ENCODE measurements at regions not wholly inside any gene's neighbourhood (a gene's known extent, or its start where the extent isn't known, plus 50 kb on each side); places are given as distances from the start of the nearest gene placed in this dataset.

DNA sequence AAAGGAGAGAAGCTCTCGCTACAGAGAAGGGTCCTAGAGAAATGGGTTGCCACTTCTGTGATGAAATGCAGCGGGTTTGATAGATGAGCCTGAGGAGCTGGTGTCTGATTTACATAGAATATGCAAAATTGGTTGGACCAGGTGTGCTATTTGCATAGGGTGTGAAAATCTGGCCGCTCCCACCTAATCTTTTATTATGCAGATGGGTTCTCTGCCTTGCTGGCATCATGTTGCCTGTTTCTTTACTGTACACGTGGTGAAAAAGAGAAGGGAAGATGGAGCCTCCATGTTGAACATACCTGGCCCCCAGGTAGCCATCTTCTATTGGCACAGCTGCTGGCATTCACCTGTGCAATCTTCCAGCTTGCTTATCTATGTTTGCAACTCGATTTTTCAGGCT lies 212.2 kb downstream of the ANKRD7 start:
- TF ChIP-seq, protein P1, sequence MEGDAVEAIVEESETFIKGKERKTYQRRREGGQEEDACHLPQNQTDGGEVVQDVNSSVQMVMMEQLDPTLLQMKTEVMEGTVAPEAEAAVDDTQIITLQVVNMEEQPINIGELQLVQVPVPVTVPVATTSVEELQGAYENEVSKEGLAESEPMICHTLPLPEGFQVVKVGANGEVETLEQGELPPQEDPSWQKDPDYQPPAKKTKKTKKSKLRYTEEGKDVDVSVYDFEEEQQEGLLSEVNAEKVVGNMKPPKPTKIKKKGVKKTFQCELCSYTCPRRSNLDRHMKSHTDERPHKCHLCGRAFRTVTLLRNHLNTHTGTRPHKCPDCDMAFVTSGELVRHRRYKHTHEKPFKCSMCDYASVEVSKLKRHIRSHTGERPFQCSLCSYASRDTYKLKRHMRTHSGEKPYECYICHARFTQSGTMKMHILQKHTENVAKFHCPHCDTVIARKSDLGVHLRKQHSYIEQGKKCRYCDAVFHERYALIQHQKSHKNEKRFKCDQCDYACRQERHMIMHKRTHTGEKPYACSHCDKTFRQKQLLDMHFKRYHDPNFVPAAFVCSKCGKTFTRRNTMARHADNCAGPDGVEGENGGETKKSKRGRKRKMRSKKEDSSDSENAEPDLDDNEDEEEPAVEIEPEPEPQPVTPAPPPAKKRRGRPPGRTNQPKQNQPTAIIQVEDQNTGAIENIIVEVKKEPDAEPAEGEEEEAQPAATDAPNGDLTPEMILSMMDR (IDR thresholded peaks at IDR 0.05; ENCODE audit: borderline replicate concordance, extremely low read depth, low read length, poor library complexity, severe bottlenecking) = no peak
- no peak for TF ChIP-seq EZH2 (IDR thresholded peaks at IDR 0.05; ENCODE audit: borderline replicate concordance, low read depth, low read length, severe bottlenecking)

All from DND-41 (cell line).